GM21423 (cell line): ENCODE measurements at regions not wholly inside any gene's neighbourhood (a gene's known extent, or its start where the extent isn't known, plus 50 kb on each side); places are given as distances from the start of the nearest gene placed in this dataset.
"Not testable (repeated sequence)": the region's sequence is repeated elsewhere in the genome, so short reads cannot be mapped to it uniquely, and the experiment has no call there.

Source experiments
- ATAC-seq: cut with Tn5 transposase; IDR thresholded peaks from one replicate; pipeline ENCODE4 v1.9.1; 2021; ENCODE audit warnings: mild to moderate bottlenecking, moderate library complexity; ENCODE audit not compliant: unreplicated experiment

GRCh38 chr4:15162465-15163283 lies 160.4 kb downstream of the CPEB2 start:
- ATAC-seq = no peak

GRCh38 chr4:15163284-15163645 lies 161.0 kb downstream of the CPEB2 start:
- no peak for ATAC-seq

- no peak for ATAC-seq
Observed at GRCh38 chr4:15164571-15164970, 162.3 kb downstream of the CPEB2 start.

GRCh38 chr4:15167743-15168142 lies 165.5 kb downstream of the CPEB2 start:
- ATAC-seq = no peak

- ATAC-seq = no peak
Observed at GRCh38 chr4:15168759-15169158, 166.5 kb downstream of the CPEB2 start.

- ATAC-seq = no peak
Observed at GRCh38 chr4:15171725-15172124, 169.4 kb downstream of the CPEB2 start.

GRCh38 chr4:15173251-15173650 lies 171.0 kb downstream of the CPEB2 start:
- ATAC-seq = no peak

GRCh38 chr4:15174168-15174567 lies 171.9 kb downstream of the CPEB2 start:
- not testable (repeated sequence) for ATAC-seq

- not testable (repeated sequence) for ATAC-seq
Observed at GRCh38 chr4:15179842-15180241, 177.6 kb downstream of the CPEB2 start.

- peak; percentile 86 for ATAC-seq
Observed at GRCh38 chr4:15182600-15183220, 180.4 kb downstream of the CPEB2 start.

GRCh38 chr4:15186149-15186548 lies 183.9 kb downstream of the CPEB2 start:
- no peak for ATAC-seq

GRCh38 chr4:15186806-15187205 lies 184.5 kb downstream of the CPEB2 start:
- no peak for ATAC-seq

- peak; percentile 74 for ATAC-seq
Observed at GRCh38 chr4:15188605-15189539, 186.6 kb downstream of the CPEB2 start.

GRCh38 chr4:15194520-15194919 lies 192.2 kb downstream of the CPEB2 start:
- ATAC-seq = no peak

- no peak for ATAC-seq
Observed at GRCh38 chr4:15197005-15197404, 194.7 kb downstream of the CPEB2 start.

GRCh38 chr4:15198070-15198727 lies 195.9 kb downstream of the CPEB2 start:
- ATAC-seq = no peak

- no peak for ATAC-seq
Observed at GRCh38 chr4:15201782-15202181, 199.5 kb downstream of the CPEB2 start.

- no peak for ATAC-seq
Observed at GRCh38 chr4:15202481-15202880, 200.2 kb downstream of the CPEB2 start.

- ATAC-seq = not testable (repeated sequence)
Observed at GRCh38 chr4:15206526-15206925, 204.2 kb downstream of the CPEB2 start.

- ATAC-seq = no peak
Observed at GRCh38 chr4:15213302-15213970, 211.2 kb downstream of the CPEB2 start.
